ENCODE measurements at regions not wholly inside any gene's neighbourhood (a gene's known extent, or its start where the extent isn't known, plus 50 kb on each side); places are given as distances from the start of the nearest gene placed in this dataset.
"Not testable (repeated sequence)": the region's sequence is repeated elsewhere in the genome, so short reads cannot be mapped to it uniquely, and the experiment has no call there.

DNA sequence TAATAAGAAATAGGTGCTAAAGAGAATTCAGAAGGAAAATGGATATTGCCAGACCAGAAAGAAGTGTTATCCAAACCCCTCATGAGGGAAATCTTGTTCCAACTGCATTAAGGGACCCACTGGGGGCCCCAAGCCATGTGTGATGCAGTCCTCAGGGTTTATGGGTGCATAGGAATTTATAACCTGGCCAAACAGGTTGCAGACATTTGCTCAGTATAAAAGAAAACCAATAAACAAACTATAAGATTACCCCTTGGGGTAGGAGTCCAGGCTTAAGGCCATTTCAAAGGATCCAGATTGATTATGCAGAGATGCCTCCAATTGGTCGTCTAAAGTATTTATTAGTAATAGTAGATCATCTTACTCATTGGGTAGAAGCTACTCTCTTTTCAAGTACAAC lies 240.9 kb upstream of the DIO3 start:
- POLR2A ChIA-PET = no interaction called here
- CTCF ChIA-PET = no interaction called here
- TF ChIP-seq, protein P1, sequence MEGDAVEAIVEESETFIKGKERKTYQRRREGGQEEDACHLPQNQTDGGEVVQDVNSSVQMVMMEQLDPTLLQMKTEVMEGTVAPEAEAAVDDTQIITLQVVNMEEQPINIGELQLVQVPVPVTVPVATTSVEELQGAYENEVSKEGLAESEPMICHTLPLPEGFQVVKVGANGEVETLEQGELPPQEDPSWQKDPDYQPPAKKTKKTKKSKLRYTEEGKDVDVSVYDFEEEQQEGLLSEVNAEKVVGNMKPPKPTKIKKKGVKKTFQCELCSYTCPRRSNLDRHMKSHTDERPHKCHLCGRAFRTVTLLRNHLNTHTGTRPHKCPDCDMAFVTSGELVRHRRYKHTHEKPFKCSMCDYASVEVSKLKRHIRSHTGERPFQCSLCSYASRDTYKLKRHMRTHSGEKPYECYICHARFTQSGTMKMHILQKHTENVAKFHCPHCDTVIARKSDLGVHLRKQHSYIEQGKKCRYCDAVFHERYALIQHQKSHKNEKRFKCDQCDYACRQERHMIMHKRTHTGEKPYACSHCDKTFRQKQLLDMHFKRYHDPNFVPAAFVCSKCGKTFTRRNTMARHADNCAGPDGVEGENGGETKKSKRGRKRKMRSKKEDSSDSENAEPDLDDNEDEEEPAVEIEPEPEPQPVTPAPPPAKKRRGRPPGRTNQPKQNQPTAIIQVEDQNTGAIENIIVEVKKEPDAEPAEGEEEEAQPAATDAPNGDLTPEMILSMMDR (IDR thresholded peaks at IDR 0.05; ENCODE audit: insufficient read depth, low read length, missing control alignments) = no peak

DNA sequence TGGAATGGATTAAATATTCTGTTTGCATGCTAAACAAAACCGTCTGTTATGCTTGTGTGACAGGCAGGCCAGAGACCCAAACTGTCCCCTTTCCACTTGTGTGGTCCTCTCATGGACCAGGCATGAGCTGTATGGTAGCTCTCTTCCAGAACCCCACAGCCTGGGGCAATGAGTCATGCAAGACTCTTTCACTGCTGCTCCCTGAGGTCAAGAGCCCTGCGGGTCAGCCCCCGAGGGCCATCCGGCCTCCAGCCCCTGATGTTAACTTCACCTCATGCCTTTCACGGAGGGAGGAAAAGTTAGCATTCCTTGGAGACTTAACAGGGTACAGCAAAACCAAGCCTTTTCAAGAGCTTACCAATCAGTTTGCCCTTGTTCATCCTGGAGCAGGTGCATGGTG lies 239.1 kb upstream of the DIO3 start:
- POLR2A ChIA-PET = no interaction called here

More for the DNA sequence above, 240.9 kb upstream of the DIO3 start:
- H3K4me3 ChIP-seq (ENCODE audit: low read depth, low read length) = no peak overlapping the region
- DNase-seq (ENCODE audit: low read depth, low spot score) = no peak

DNA sequence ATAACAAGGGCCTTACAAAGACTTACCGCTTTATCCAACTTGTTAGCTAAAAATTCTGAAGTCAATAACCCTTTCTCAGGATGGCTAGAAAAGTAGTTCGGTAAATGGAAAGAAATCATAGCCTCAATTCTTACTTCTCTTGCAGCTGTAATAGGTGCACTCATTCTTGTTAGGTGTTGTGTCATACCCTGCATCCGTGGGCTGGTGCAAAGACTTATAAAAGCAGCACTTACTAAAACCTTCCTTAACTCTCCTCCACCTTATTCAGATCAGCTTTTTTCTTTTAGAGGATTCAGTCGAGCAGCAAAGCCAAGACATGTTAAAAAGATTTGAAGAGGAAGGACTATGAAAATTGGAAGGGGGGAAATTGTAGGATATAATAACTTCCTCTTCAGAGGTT lies 238.2 kb upstream of the DIO3 start:
- TF ChIP-seq, protein P1 (IDR thresholded peaks at IDR 0.05; ENCODE audit: insufficient read depth, low read length, missing control alignments) = no peak
- CTCF ChIA-PET = no interaction called here
- POLR2A ChIA-PET = no interaction called here
- DNase-seq (ENCODE audit: low read depth, low spot score) = no peak
- H3K4me3 ChIP-seq (ENCODE audit: low read depth, low read length) = no peak overlapping the region

More for the DNA sequence above, 239.1 kb upstream of the DIO3 start:
- CTCF ChIA-PET = no interaction called here
- no peak for DNase-seq (ENCODE audit: low read depth, low spot score)
- H3K4me3 ChIP-seq (ENCODE audit: low read depth, low read length) = no peak overlapping the region
- TF ChIP-seq, protein P1 (IDR thresholded peaks at IDR 0.05; ENCODE audit: insufficient read depth, low read length, missing control alignments) = no peak

DNA sequence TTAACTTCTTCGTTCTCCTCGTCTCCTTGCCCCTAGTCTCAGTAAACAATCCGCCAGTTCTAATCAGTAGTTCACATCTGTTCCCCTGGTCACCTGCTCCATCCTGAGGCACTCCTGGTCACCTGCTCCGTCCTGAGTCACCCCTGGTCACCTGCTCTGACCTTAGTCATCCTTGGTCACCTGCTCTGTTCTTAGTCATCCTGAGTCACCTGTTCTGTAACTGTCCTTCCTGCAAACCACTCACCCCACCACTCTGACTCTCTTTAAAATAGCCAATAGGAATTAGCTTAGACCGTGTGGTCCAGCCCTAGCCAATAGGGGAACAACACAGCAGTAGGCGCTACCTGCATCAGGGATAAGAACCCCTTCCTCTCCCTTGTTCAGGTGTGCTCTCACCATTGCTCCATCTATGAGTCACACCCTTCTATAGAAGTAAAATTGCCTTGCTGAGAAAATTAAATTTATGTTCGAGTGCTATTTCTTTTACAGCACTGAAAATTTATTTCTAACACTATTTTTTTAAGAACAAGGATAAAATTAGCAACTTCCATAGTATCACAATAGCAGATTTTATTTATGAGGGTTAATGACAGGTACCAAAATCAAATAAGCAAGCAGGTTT lies 237.6 kb upstream of the DIO3 start:
- H3K4me3 ChIP-seq (ENCODE audit: low read depth, low read length); CTCF ChIA-PET; DNase-seq (ENCODE audit: low read depth, low spot score); POLR2A ChIA-PET: not testable (repeated sequence)

DNA sequence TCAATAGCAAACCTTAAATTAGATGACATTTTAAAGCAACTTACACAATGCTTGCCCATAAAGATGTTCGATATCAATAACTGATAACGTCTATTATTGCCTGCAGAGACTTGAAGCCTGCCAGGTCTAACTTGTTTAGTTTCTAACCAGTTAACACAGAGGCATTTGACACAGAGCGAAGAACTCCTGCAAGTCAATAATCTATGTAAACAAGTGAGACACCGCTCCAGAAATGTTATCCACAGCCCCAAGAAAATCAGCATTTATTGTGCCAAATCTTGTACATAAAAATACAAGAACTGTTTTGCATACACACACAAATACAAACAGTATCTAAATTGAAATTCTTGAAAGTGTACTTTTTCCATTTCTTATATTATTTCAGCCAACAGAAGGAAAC lies 236.0 kb upstream of the DIO3 start:
- POLR2A ChIA-PET = no interaction called here
- CTCF ChIA-PET = no interaction called here
- no peak overlapping the region for H3K4me3 ChIP-seq (ENCODE audit: low read depth, low read length)
- TF ChIP-seq, protein P1 (IDR thresholded peaks at IDR 0.05; ENCODE audit: insufficient read depth, low read length, missing control alignments) = no peak
- DNase-seq (ENCODE audit: low read depth, low spot score) = no peak

DNA sequence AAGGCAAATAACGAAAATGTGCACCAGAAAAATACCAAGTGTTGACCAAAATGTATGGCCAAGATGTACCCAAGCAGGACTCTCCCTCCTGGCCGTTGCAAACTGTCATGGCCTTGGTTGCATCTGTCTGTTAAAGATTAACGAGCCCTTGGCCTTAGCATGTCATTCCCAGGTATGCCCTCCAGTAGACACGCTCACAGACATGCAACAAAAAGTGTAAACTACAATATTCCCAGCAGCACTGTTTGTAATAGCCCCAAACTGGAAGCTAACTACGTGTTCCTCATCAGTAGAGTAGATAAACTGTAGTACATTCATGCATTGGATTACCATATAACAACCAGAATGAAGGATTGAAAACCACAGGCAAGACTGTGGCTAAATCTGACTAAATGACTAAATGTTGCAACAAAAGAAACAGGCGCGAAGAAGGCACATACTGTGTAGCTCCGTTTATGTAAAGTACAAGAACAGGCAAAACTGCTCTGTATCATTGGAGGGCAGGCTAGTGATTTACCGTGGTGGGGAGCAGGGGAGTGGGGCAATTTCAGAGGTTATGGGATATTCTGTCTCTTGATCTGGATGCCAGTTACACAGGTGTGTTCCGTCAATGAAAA lies 232.8 kb upstream of the DIO3 start:
- no peak overlapping the region for H3K4me3 ChIP-seq (ENCODE audit: low read depth, low read length)
- ChIA-PET POLR2A (no interaction called here), CTCF (no interaction called here)
- TF ChIP-seq, protein P1 (IDR thresholded peaks at IDR 0.05; ENCODE audit: insufficient read depth, low read length, missing control alignments) = no peak
- no peak for DNase-seq (ENCODE audit: low read depth, low spot score)

All from AG04449 (cell line).